Right lobe of liver (tissue), 4 donors: ENCODE measurements at regions not wholly inside any gene's neighbourhood (a gene's known extent, or its start where the extent isn't known, plus 50 kb on each side); places are given as distances from the start of the nearest gene placed in this dataset.

Experiments used
- CTCF ChIP-seq, 4 donors: fragments of 200-600 bp in 3 of 4; fragments of 450-650 bp in 1 of 4; IDR thresholded peaks; one replicate each; pipeline versions ENCODE4 v1.5.1 to v1.8.0; 2016 to 2022; ENCODE audit warnings: antibody characterized with exemption in 4 of 4, mild to moderate bottlenecking in 2 of 4
- POLR2A ChIP-seq: fragments of 450-650 bp; IDR thresholded peaks from one replicate; pipeline ENCODE4 v1.6.1; 2017; ENCODE audit warnings: antibody characterized with exemption, mild to moderate bottlenecking
- donor health status: DM: no; HTN: no; CAD: no.
- donor health status: DM: no; HTN: no; CAD: no.
- donor health status: DM: no; HTN: yes; CAD: no.

GRCh38 chr9:101912698-101913097 is 174.3 kb upstream of the GRIN3A start:
- TF ChIP-seq POLR2A (no peak), CTCF (IDR thresholded peaks at IDR 0.05) (no peak)
